HG03045 (cell line): ENCODE measurements at regions not wholly inside any gene's neighbourhood (a gene's known extent, or its start where the extent isn't known, plus 50 kb on each side); places are given as distances from the start of the nearest gene placed in this dataset.

Experiments used
- ATAC-seq: cut with Tn5 transposase; IDR thresholded peaks from one replicate; pipeline ENCODE4 v1.9.1; 2021; ENCODE audit warnings: mild to moderate bottlenecking, moderate library complexity; ENCODE audit not compliant: unreplicated experiment

DNA sequence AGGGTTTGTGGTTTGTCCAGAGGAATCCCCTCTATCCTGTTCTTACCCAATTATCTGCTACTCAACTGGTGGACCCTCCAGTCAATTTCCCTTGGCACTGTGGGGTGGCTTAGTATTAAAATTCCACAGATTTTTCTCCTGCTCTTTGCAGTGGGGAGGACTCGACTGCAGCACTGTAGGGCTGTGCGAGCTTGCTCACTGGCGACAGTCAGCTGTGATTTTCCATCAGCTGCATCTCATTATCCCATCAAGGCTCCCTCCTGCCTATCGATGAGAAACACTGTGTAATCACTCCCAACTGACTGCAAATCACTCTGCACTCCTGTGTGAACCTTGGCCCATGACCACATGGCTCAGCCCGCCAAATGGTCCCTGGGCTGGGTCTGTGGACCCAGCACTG lies 90.5 kb upstream of the MAF start:
- no peak for ATAC-seq

GRCh38 chr16:79690159-79690558 lies 89.6 kb upstream of the MAF start:
- ATAC-seq, result no peak

GRCh38 chr16:79687249-79688130 lies 87.0 kb upstream of the MAF start:
- ATAC-seq, result no peak

DNA sequence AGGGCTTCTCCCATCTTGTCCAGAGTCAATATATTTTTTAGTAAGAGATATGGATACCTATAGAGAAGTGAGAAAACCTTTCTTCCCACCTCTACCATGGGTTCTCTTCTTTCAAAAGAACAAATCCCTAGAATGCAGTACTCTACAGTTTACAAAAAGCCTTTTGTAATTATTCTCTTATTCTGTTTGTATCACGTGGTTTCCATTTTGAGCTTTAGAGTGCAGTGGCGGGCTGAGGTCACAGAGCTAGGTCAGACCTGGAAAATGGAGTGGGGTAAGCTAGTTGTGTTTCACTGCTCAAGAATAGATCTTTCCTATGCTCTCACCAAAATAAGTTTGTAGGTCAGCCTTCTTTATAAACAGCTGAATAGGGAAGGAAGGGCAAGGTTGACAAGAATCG lies 85.3 kb upstream of the MAF start:
- ATAC-seq, result no peak

DNA sequence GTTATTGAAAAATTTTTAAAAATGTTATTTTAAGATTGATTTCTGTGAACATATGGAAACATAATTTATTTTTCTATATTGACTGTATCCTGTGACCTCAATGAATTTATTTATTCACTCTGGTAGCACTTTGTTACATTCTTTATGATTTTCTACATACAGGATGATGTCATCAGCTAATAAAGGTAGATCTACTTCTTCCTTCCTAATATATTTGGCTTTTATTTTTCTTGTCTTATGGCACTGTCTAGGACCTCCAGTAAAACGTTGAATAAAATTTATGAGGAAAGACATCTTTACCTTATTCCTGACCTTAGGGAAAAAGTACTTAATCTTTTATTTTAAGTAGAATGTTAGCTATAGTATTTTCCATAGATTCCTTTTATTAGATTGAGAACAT lies 78.8 kb upstream of the MAF start:
- ATAC-seq, result no peak

GRCh38 chr16:79677799-79678530 lies 77.4 kb upstream of the MAF start:
- no peak for ATAC-seq

DNA sequence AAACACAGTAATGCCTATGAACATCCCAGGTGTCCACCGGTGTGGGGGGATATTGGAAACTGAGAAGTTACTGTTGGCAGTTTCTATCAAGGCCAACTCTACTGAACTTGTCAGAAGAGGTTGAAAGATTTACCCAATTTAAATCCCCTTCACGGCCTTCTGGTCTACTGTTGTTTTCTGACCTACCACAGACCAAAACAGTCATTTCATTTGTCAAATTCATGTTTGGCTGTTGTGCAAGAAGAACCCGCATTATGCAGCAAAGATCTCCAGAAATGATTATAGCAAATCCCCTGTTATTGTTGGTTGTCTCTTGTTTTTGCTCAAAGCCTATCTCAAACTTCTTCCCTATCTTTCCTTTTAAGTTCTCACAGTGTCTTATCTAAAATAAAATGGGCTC lies 73.1 kb upstream of the MAF start:
- ATAC-seq, result no peak

DNA sequence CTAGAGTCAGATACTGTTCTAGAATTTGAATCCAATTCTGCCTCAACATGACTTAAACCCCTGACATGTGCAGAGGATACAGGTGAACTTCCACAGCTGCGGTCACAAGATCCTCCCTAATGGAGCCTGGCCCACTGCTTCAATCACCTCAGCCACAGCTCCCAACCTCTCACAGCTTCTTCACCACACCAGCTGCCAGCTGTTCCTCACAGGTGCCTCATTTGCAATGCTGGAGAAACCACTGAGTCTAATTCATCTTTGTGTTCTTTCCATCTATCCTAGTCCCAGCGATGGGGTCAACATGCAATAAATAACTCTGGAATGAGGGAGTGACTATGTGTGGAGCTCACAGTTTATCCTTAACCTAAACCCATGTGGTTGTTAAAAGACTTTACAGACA lies 72.0 kb upstream of the MAF start:
- no peak for ATAC-seq

DNA sequence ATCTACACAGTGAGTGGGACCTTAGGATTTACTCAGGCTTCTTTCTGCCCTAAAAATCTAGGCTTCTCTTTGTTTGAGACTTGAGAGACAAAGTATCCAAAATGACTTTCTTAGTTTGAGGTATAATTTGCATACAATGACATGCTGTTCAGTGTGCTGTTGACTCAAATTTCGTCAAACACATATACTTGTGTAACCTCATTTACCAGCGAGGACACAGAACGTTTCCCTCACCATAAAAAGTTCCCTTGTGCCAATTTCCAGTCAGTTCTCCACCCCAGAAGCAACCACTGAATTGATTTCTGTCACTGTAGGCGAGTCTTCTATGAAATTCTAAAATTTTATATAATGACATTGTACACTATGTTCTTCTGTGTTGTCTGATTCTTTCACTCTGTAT lies 68.0 kb upstream of the MAF start:
- ATAC-seq, result no peak

- no peak for ATAC-seq
Observed at GRCh38 chr16:79665970-79666369, 65.4 kb upstream of the MAF start.

- ATAC-seq, result no peak
Observed at GRCh38 chr16:79664407-79664806, 63.9 kb upstream of the MAF start.

DNA sequence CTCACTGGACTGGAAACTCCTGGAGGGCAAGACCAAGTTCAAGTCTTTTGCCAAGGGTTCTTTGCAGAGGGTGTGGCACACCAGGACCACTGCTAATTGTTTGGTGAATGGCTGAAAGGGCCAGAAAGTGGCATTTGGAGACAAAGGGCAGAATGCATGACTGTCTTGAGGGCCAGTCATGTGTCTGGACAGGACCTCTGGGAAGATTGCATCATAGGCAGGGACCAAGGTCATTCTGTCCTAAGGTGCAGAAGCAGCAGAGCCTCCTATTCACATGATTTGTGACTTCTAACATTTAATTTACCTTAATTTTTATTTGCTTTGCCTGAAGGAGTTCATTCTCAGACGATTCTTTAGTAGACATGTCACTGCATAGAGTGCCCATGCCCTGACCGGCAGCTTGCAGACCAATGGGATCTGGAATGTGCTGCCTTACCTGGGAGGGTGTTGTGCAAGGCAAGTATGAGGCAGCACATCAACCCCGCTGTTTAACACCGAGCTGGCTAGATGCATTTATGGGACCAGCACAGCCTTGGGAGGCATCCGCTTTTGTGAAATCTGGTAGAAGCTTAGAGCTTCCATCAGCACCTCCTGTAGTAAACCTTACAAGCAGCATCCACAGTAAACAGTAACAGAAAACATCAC lies 62.3 kb upstream of the MAF start:
- no peak for ATAC-seq

DNA sequence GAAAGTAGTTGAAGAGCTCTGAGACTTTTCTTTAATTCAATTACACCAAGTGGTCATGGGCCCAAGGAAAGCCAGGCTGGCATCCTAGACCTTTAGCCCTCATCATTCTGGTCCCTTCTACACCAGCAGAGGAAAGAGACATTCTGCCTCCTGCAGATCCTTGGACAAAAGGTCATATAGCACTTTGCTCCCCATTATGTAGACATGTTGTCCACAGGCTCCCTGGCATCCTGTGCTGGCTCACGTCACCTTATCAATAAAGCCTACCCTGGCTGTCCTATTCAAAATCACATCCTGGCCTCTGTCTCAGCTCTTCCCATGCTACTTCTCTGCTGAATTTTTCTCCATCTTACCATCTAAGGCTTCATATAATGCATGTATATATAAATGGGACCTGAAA lies 61.6 kb upstream of the MAF start:
- ATAC-seq, result no peak

GRCh38 chr16:79661578-79661977 lies 61.0 kb upstream of the MAF start:
- ATAC-seq, result no peak

DNA sequence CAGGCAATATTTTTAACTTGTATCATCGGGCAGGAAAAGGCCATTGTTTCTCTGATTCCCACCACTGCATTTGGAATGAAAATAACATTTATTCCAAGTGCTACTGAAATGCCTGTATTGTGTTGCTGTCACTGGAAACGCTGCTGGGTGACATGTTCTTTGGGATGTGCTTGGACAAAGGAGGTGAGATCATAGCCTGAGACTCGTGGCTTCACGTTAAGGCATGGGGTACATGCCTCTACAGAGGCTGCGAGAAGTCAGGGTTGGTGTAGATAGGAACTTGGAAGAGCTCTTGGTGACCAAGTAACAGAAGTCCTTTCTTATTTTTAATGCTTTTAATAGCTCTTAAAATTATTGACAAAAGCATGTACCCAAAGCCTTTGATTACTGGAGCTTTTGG lies 58.8 kb upstream of the MAF start:
- ATAC-seq, result no peak

- ATAC-seq, result no peak
Observed at GRCh38 chr16:79658301-79659033, 57.9 kb upstream of the MAF start.

- no peak for ATAC-seq
Observed at GRCh38 chr16:79656553-79657115, 56.1 kb upstream of the MAF start.

DNA sequence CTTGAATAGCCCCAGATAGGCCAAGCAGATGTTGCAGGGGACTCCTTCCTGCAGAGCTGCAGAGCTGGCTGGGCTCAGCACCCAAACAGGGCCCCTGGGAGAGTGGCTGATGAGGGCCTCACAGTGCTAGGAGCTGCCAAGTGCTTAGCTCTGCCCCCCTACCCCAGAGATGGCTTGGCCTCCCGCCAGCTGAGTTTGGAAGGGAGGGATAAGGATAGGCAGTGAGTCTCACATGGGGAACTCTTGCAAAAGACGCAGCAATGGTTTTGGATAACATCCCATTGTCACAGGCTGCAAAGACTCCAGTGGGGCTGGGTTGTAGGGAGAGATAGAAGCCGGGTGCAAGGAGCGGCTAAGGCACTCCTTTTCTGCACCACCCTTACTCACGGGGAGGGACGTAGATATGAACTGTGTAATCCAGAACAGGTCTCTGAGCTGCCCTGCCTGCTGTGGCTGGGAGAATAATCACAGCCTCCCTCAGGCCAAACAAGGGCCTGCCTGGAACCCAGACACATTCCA lies 52.9 kb upstream of the MAF start:
- no peak for ATAC-seq

- no peak for ATAC-seq
Observed at GRCh38 chr16:79651363-79651762, 50.8 kb upstream of the MAF start.
